ENCODE measurements at regions not wholly inside any gene's neighbourhood (a gene's known extent, or its start where the extent isn't known, plus 50 kb on each side); places are given as distances from the start of the nearest gene placed in this dataset.

DNA sequence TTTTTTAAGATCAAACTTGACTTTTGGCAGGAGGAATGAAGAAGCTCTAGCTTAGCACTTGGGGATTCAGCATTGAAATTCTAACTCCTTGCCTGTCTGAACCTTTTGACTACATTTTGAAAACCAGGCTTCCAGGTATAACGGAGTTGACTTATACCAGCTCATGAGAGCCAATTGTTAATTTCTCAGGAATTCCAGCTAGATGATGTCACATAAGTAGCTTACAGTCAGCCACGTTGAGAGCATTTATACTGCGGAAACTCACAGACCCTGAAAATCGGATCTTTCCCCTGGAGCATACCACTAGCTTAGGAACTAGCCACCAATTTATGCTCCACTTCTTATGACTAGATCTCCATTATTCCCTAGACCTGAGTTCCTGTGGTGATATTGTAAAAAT, 321.4 kb upstream of the DPH6 start:
- DNase-seq (ENCODE audit: extremely low read depth, insufficient read length), result no peak
- TF ChIP-seq CTCF (IDR thresholded peaks at IDR 0.05; ENCODE audit: insufficient read depth, low read length, poor library complexity, severe bottlenecking), result no peak
- Histone ChIP-seq H3K27me3 (replicated peaks; ENCODE audit: control insufficient read depth, insufficient read depth, low read length) (no peaks in the 10 kb centered on the region), H3K36me3 (ENCODE audit: control insufficient read depth, insufficient read depth, low read length) (no peaks in the 10 kb centered on the region), H3K4me3 (replicated peaks; ENCODE audit: low read depth, low read length) (no peak overlapping the region)

GRCh38 chr15:35871282-35871681, 325.3 kb upstream of the DPH6 start:
- DNase-seq (ENCODE audit: extremely low read depth, insufficient read length), result no peak
- Histone ChIP-seq H3K36me3 (ENCODE audit: control insufficient read depth, insufficient read depth, low read length) (no peaks in the 10 kb centered on the region), H3K27me3 (replicated peaks; ENCODE audit: control insufficient read depth, insufficient read depth, low read length) (no peaks in the 10 kb centered on the region), H3K4me3 (replicated peaks; ENCODE audit: low read depth, low read length) (no peak overlapping the region)
- TF ChIP-seq CTCF (IDR thresholded peaks at IDR 0.05; ENCODE audit: insufficient read depth, low read length, poor library complexity, severe bottlenecking), result no peak

- TF ChIP-seq CTCF (IDR thresholded peaks at IDR 0.05; ENCODE audit: insufficient read depth, low read length, poor library complexity, severe bottlenecking), result no peak
- no peaks in the 10 kb centered on the region for H3K27me3 ChIP-seq (replicated peaks; ENCODE audit: control insufficient read depth, insufficient read depth, low read length)
- H3K4me3 ChIP-seq (replicated peaks; ENCODE audit: low read depth, low read length), result no peak overlapping the region
- no peak for DNase-seq (ENCODE audit: extremely low read depth, insufficient read length)
- H3K36me3 ChIP-seq (ENCODE audit: control insufficient read depth, insufficient read depth, low read length), result no peaks in the 10 kb centered on the region
These were observed 325.8 kb upstream of the DPH6 start for GRCh38 chr15:35871812-35872211.

DNA sequence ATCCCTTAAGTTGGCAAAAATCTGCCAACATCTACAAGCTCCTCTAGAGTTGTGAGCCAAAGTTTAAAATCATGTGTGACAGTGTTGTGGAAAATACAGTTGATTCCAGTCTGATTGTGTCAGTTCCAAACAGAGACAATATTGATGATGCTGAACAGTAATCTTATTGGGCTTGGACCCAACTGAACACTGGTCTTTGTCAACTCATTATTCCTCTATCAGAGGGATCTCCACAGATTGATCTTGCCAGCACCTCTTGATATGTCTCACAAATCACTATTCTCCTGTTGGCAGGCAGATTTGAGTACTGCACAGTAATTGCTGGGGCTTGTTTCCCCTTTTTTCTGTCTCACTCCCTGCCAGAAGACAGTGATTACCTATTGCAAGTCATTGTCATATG, 326.6 kb upstream of the DPH6 start:
- H3K4me3 ChIP-seq (replicated peaks; ENCODE audit: low read depth, low read length), result no peak overlapping the region
- H3K36me3 ChIP-seq (ENCODE audit: control insufficient read depth, insufficient read depth, low read length), result no peaks in the 10 kb centered on the region
- no peak for TF ChIP-seq CTCF (IDR thresholded peaks at IDR 0.05; ENCODE audit: insufficient read depth, low read length, poor library complexity, severe bottlenecking)
- no peak for DNase-seq (ENCODE audit: extremely low read depth, insufficient read length)
- H3K27me3 ChIP-seq (replicated peaks; ENCODE audit: control insufficient read depth, insufficient read depth, low read length), result no peaks in the 10 kb centered on the region

DNA sequence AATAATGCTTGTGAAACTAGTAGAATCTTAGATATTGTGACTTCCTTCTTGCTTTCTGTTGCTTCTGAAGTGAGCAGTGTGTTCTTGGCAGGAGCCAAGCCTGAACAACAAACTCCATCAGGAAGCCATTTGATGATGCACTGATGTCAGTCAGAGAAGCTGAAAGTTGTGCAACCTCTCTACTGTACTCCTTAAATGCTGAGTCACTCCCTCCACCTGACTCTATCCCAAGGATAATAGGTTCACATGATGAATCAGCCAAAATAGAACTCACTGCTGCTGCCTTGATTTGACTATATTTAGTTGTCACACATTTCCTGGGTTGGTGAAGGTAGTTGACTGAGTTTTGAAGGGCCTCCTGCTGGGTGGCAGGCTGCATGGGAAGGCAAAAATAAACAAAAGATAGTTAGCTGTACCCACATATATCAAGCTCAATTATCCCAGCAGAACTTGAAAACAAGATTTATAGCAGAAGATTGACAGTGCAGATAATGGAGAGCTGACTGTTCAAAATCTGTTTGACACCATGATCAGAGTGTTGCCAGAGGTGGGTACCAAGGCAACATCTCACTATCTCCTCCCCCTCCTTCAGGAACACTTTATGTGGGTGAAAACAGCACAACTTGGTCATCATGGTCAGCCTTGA, 328.4 kb upstream of the DPH6 start:
- Histone ChIP-seq H3K36me3 (ENCODE audit: control insufficient read depth, insufficient read depth, low read length) (no peaks in the 10 kb centered on the region), H3K27me3 (replicated peaks; ENCODE audit: control insufficient read depth, insufficient read depth, low read length) (no peaks in the 10 kb centered on the region), H3K4me3 (replicated peaks; ENCODE audit: low read depth, low read length) (no peak overlapping the region)
- no peak for TF ChIP-seq CTCF (IDR thresholded peaks at IDR 0.05; ENCODE audit: insufficient read depth, low read length, poor library complexity, severe bottlenecking)
- no peak for DNase-seq (ENCODE audit: extremely low read depth, insufficient read length)

DNA sequence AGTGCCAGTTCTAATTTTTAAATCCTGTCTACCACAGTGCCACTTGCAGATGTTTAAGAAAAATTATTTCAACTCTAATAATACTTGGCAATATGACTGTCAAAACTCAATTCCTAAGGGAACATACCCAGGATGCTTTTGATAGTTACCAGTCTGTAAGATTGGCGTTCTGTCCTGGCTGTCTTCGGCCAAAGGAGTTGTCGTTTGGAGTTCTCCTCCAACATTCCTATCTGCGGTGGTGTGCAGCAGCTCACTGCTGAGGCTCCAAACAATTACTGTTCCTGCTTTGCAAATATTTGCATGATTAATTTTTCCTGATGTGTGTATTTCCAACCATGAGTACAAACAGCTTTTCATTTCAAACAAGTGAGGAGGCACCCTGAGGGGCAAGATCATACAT, 330.8 kb upstream of the DPH6 start:
- Histone ChIP-seq H3K36me3 (ENCODE audit: control insufficient read depth, insufficient read depth, low read length) (no peaks in the 10 kb centered on the region), H3K4me3 (replicated peaks; ENCODE audit: low read depth, low read length) (no peak overlapping the region), H3K27me3 (replicated peaks; ENCODE audit: control insufficient read depth, insufficient read depth, low read length) (no peaks in the 10 kb centered on the region)
- no peak for DNase-seq (ENCODE audit: extremely low read depth, insufficient read length)
- TF ChIP-seq CTCF (IDR thresholded peaks at IDR 0.05; ENCODE audit: insufficient read depth, low read length, poor library complexity, severe bottlenecking), result no peak
